22Rv1 (cell line): ENCODE measurements at regions not wholly inside any gene's neighbourhood (a gene's known extent, or its start where the extent isn't known, plus 50 kb on each side); places are given as distances from the start of the nearest gene placed in this dataset.

Experiments used
- H3K27ac ChIP-seq: fragments of 450-650 bp; 2 replicates; pipeline ENCODE4 v1.5.1; 2017
- ZFX ChIP-seq: fragments of 450-650 bp; IDR thresholded peaks from 2 replicates; pipeline ENCODE4 v1.6.1; 2017; ENCODE audit warnings: antibody characterized with exemption, borderline replicate concordance
- TF ChIP-seq, protein P1 (sequence below): fragments of 450-650 bp; IDR thresholded peaks from 2 replicates; pipeline ENCODE4 v1.5.1; 2017; ENCODE audit warnings: mild to moderate bottlenecking

DNA sequence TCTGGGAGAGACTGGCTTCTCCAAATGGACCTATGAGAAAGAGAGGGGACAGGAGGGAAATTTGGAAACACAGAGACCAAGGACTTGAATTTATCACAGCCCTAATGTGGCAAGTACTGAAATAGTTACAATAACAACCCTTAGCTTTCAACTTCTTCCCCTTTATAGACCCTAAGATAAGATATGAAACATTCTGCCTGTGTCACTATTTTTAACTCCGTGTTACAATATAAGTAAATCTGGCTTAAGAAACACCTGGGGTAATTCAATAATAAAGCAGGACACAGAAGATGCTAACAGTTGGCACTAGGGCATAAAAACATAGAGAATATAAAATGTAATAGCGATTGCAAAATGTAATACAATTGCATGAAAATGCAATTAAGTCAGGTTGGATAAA, 216.4 kb downstream of the NOVA1 start:
- TF ChIP-seq, protein P1, sequence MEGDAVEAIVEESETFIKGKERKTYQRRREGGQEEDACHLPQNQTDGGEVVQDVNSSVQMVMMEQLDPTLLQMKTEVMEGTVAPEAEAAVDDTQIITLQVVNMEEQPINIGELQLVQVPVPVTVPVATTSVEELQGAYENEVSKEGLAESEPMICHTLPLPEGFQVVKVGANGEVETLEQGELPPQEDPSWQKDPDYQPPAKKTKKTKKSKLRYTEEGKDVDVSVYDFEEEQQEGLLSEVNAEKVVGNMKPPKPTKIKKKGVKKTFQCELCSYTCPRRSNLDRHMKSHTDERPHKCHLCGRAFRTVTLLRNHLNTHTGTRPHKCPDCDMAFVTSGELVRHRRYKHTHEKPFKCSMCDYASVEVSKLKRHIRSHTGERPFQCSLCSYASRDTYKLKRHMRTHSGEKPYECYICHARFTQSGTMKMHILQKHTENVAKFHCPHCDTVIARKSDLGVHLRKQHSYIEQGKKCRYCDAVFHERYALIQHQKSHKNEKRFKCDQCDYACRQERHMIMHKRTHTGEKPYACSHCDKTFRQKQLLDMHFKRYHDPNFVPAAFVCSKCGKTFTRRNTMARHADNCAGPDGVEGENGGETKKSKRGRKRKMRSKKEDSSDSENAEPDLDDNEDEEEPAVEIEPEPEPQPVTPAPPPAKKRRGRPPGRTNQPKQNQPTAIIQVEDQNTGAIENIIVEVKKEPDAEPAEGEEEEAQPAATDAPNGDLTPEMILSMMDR, result no peak
- no peak for TF ChIP-seq ZFX

DNA sequence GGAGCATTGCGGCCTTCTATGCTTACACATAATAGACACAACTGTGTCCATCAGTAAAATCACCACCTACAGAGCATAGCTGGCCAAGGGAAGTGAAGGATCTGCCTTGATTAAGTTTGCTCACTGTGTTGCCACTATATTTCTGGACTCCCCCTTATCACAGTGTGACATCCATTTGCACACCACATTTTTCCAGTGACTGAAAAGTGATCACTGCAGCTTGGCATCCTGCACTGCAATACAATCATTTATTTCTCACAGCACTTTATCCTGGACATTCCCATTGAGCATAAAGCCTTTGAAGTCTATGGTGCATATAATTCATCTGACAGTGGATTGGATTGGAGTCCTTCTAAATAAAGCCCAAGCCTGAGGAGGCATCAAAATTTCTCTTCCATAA, 217.2 kb downstream of the NOVA1 start:
- TF ChIP-seq ZFX, result no peak
- TF ChIP-seq, protein P1, result no peak

More for the DNA sequence above, 216.4 kb downstream of the NOVA1 start:
- H3K27ac ChIP-seq, result no peak overlapping the region

DNA sequence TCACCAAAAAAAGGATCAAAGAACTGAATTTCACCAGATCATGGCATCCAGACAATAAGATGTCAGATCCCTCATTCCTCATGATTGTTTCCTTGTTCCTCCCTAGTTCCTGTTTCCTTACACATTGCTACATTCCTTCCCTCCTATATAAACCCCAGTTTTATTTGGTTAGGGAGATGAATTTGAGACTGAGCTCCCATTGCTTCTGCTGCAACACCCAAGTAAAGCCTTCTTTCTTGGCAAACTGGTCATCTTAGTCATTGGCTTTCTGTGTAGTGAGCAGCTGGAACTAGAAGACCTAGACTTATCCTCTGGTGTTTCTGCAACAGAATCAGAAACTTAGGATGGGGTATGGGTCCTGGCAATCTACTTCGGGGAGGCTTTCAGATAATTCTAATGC, 217.9 kb downstream of the NOVA1 start:
- H3K27ac ChIP-seq, result no peak overlapping the region
- TF ChIP-seq ZFX, result no peak
- TF ChIP-seq, protein P1, result no peak

More for the DNA sequence above, 217.2 kb downstream of the NOVA1 start:
- no peak overlapping the region for H3K27ac ChIP-seq

DNA sequence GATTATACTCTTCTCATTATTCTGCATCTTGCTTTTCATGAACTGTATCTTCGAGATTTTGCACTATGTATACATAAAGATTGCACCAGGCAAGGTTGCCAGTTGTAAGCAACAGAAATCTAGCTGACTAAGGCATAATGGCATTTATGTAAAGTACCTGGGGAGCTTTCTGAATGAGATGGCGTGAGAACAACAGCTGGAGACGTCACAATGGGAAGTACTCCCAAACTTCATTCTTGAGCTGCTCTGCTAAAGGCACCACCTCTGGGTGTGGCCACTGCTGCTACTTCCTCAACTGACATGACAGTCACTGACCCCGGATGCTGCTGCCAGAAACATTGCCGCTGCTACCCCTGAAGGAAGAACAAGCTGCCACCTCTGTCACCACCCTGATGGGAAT, 220.7 kb downstream of the NOVA1 start:
- H3K27ac ChIP-seq, result no peak overlapping the region

DNA sequence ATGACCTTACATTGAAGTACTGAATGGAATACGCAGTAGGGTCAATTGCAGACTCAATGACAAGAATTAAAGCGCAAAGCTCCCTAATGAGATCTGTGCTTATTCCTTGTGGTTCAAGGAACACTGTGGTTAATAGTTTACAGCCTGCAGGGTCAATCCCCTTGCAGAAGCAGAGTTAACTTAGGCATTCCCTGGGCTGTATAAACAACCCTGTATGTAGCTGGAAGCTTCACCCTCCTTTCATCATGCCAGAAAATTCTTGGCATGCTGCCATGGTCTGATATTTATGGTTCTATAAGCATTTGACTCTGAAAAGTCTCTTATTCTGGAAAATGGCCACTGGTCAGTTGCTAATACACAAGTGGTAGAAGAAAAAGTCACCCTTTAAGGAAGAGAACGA, 227.7 kb downstream of the NOVA1 start:
- no peak for TF ChIP-seq ZFX
- TF ChIP-seq, protein P1, result no peak
- H3K27ac ChIP-seq, result no peak overlapping the region

More for the DNA sequence above, 220.7 kb downstream of the NOVA1 start:
- no peak for TF ChIP-seq ZFX
- TF ChIP-seq, protein P1, result no peak

DNA sequence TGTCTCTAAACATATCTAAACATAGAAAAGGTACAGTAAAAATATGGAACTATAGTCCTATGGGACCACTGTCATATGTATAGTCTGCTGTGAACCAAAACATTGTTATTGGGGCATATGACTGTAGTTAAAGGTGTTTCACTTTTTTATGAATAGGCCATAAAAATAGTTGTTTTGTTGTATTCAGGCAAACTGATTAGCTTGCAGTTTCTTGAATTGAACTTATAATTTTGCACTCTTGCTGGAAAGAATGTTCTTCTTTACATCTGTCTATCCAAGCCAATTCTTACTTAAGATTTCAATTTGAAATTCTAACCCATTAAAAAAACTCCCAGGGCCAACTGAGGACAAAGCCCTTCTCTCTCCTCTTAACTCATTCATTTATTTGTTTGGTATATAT, 234.1 kb downstream of the NOVA1 start:
- no peak overlapping the region for H3K27ac ChIP-seq
- TF ChIP-seq, protein P1, result no peak
- TF ChIP-seq ZFX, result no peak

DNA sequence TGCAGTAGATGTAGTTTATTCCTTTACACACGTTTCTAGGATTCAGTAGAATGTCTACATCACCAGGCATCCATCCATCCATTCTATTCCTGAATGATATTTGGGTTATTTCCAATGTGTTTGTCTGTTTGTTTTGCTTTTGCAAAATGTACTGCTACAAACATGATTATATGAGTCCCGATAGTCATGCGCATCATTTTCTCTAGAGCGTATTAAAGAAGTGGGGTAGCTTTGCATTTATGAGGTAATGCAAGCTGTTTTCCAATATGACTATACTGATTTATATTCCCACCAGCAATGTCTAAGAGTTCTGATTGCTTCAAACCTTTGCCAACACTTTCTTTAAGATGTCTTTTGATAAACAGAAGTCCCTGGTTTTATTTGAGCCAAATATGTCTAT, 253.2 kb downstream of the NOVA1 start:
- TF ChIP-seq, protein P1, result no peak
- TF ChIP-seq ZFX, result no peak
- no peak overlapping the region for H3K27ac ChIP-seq
